ENCODE measurements at regions not wholly inside any gene's neighbourhood (a gene's known extent, or its start where the extent isn't known, plus 50 kb on each side); places are given as distances from the start of the nearest gene placed in this dataset.
A peak's percentile ranks its signal among the peaks of the same experiment; 100 is the strongest.

DNA sequence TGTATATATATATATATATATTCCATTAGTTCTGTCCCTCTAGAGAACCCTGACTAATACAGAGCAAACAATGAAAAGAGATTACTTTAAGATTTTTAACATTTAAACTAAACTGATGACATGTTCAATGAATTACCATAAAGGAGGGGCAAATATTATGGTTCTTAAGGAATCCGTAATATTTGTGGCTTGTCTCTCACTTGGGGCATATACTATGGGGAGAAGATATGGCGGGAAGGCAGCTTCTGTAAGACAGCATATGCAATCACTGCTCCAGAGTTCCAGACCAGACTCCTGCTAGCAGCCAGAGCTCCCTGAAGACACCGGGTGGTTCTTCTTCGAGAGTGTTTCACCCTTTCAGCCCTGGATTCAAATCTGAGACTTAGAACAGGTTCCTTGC is 321.1 kb upstream of the NT5E start:
- no peak overlapping the region for H2AFZ ChIP-seq (replicated peaks; ENCODE audit: low read length, poor library complexity)
- ATAC-seq (ENCODE audit: low read depth): no peak

More for the DNA sequence above, 321.1 kb upstream of the NT5E start:
- no peaks in the 10 kb centered on the region for H3K79me1 ChIP-seq (ENCODE audit: low read depth in 1 of 2, low read length in 2 of 2)
- no peak overlapping the region for H2BK120ac ChIP-seq (ENCODE audit: low read depth, low read length)
- H3K4me3 ChIP-seq (ENCODE audit: insufficient read depth, low read depth, low read length): no peak overlapping the region
- no peak for DNase-seq
- no peak overlapping the region for H2BK20ac ChIP-seq (ENCODE audit: low read depth, low read length)
- no peak overlapping the region for H3K9ac ChIP-seq (ENCODE audit: low read depth, low read length)
- intact Hi-C loops (cut with micrococcal nuclease) (loop anchor here (10.0 kb wide), 1 partner anchor 704 kb away; no protein-coding TSS in a partner anchor), dilution Hi-C loops (cut with HindIII; ENCODE audit: low sequenced_read_pairs, unreplicated experiment) (no loop called here), in situ Hi-C loops (cut with MboI; ENCODE audit: low sequenced_read_pairs) (no loop called here)
- no peak for TF ChIP-seq RAD21 (IDR thresholded peaks at IDR 0.05; ENCODE audit: low read length)
- TF ChIP-seq, protein P1, sequence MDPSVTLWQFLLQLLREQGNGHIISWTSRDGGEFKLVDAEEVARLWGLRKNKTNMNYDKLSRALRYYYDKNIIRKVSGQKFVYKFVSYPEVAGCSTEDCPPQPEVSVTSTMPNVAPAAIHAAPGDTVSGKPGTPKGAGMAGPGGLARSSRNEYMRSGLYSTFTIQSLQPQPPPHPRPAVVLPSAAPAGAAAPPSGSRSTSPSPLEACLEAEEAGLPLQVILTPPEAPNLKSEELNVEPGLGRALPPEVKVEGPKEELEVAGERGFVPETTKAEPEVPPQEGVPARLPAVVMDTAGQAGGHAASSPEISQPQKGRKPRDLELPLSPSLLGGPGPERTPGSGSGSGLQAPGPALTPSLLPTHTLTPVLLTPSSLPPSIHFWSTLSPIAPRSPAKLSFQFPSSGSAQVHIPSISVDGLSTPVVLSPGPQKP (IDR thresholded peaks at IDR 0.05; ENCODE audit: borderline replicate concordance, low read depth, low read length): no peak
- no peak for TF ChIP-seq CHD1 (IDR thresholded peaks at IDR 0.05; ENCODE audit: low read depth, low read length)
- TF ChIP-seq, protein P2, sequence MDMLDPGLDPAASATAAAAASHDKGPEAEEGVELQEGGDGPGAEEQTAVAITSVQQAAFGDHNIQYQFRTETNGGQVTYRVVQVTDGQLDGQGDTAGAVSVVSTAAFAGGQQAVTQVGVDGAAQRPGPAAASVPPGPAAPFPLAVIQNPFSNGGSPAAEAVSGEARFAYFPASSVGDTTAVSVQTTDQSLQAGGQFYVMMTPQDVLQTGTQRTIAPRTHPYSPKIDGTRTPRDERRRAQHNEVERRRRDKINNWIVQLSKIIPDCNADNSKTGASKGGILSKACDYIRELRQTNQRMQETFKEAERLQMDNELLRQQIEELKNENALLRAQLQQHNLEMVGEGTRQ (IDR thresholded peaks at IDR 0.05; ENCODE audit: low read depth, low read length): no peak
- TF ChIP-seq BHLHE40 (IDR thresholded peaks at IDR 0.05; ENCODE audit: low read depth, low read length): no peak
- no peak for TF ChIP-seq MXI1 (IDR thresholded peaks at IDR 0.05; ENCODE audit: borderline replicate concordance, low read depth, low read length)
- no peak for TF ChIP-seq CEBPB (IDR thresholded peaks at IDR 0.05; ENCODE audit: low read depth, low read length)
- TF ChIP-seq, protein P3, sequence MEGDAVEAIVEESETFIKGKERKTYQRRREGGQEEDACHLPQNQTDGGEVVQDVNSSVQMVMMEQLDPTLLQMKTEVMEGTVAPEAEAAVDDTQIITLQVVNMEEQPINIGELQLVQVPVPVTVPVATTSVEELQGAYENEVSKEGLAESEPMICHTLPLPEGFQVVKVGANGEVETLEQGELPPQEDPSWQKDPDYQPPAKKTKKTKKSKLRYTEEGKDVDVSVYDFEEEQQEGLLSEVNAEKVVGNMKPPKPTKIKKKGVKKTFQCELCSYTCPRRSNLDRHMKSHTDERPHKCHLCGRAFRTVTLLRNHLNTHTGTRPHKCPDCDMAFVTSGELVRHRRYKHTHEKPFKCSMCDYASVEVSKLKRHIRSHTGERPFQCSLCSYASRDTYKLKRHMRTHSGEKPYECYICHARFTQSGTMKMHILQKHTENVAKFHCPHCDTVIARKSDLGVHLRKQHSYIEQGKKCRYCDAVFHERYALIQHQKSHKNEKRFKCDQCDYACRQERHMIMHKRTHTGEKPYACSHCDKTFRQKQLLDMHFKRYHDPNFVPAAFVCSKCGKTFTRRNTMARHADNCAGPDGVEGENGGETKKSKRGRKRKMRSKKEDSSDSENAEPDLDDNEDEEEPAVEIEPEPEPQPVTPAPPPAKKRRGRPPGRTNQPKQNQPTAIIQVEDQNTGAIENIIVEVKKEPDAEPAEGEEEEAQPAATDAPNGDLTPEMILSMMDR (conservative IDR thresholded peaks at IDR 0.05; ENCODE audit: low read depth, low read length): no peak
- no peak for TF ChIP-seq SMC3 (IDR thresholded peaks at IDR 0.05; ENCODE audit: low read depth, low read length)
- no peak for TF ChIP-seq FOS (IDR thresholded peaks at IDR 0.05; ENCODE audit: low read depth, low read length)
- no peak for TF ChIP-seq RCOR1 (IDR thresholded peaks at IDR 0.05; ENCODE audit: insufficient replicate concordance, low read length)
- no peak for TF ChIP-seq RFX5 (IDR thresholded peaks at IDR 0.05; ENCODE audit: low read depth, low read length)
- TF ChIP-seq NFE2L2 (IDR thresholded peaks at IDR 0.05; ENCODE audit: low read depth, low read length): no peak
- TF ChIP-seq POLR2A (IDR thresholded peaks at IDR 0.05; ENCODE audit: low read depth, low read length): no peak
- no peak overlapping the region for H3K18ac ChIP-seq (ENCODE audit: low read depth, low read length)
- no peaks in the 10 kb centered on the region for H3K9me1 ChIP-seq (ENCODE audit: insufficient read depth, low read length)
- H2AK9ac ChIP-seq (replicated peaks; ENCODE audit: low read depth, low read length, poor library complexity): peak overlapping the region; percentile 45
- no peak overlapping the region for H3K56ac ChIP-seq (ENCODE audit: extremely low read depth, insufficient read depth, low read length)
- H3K36me3 ChIP-seq (ENCODE audit: control insufficient read depth, insufficient read depth, low read length): no peaks in the 10 kb centered on the region
- no peak overlapping the region for H4K91ac ChIP-seq (ENCODE audit: insufficient read depth, low read depth, low read length)
- no peak overlapping the region for H2BK15ac ChIP-seq (ENCODE audit: low read depth, low read length)
- H4K5ac ChIP-seq (ENCODE audit: low read depth, low read length): no peak overlapping the region
- H4K8ac ChIP-seq (ENCODE audit: low read depth in 2 of 2, low read length in 2 of 2): no peak overlapping the region
- no peak overlapping the region for H3K4me2 ChIP-seq (ENCODE audit: low read depth, low read length)
- CTCF ChIA-PET: no interaction called here
- POLR2A ChIA-PET (ENCODE audit: unreplicated experiment): no interaction called here
- H3K9me3 ChIP-seq (ENCODE audit: control insufficient read depth, insufficient read depth, low read length): no peaks in the 10 kb centered on the region
- no peaks in the 10 kb centered on the region for H3K27me3 ChIP-seq (ENCODE audit: control insufficient read depth, insufficient read depth, low read length)
- H3K14ac ChIP-seq (replicated peaks; ENCODE audit: low read depth, low read length): no peak overlapping the region
- H3K27ac ChIP-seq (ENCODE audit: insufficient read depth, low read length): no peak overlapping the region
- H3K4ac ChIP-seq (ENCODE audit: low read depth, low read length): no peak overlapping the region
- no peaks in the 10 kb centered on the region for H3K4me1 ChIP-seq (ENCODE audit: control insufficient read depth, insufficient read depth, low read length)
- no peak overlapping the region for H2BK5ac ChIP-seq (ENCODE audit: low read depth, low read length, poor library complexity, severe bottlenecking)
- WGBS, 2 experiments (ENCODE audit: extremely low coverage in 2 of 2, insufficient read length in 1 of 2): no CpG with 5 or more reads among the region's 4 CpGs
- H3K23ac ChIP-seq (ENCODE audit: low read depth, low read length): no peak overlapping the region
- no TSS peak for BruUV-seq (replicated peaks)
- no peak overlapping the region for H2AK5ac ChIP-seq (ENCODE audit: low read depth, low read length)
- no peaks in the 10 kb centered on the region; the same call in 1 of the 2 replicates for H4K20me1 ChIP-seq (ENCODE audit: insufficient read depth, low read length)

Data from IMR-90 (cell line).